ENCODE measurements at regions not wholly inside any gene's neighbourhood (a gene's known extent, or its start where the extent isn't known, plus 50 kb on each side); places are given as distances from the start of the nearest gene placed in this dataset.

- Histone ChIP-seq H3K27ac (no peak overlapping the region), H3K4me3 (no peak overlapping the region), H3K36me3 (no peaks in the 10 kb centered on the region), H3K4me1 (no peaks in the 10 kb centered on the region), H3K27me3 (no peaks in the 10 kb centered on the region), H3K9me3 (peaks cover 6 to 9% of the 10 kb centered on the region in 2 donors)
- intact Hi-C loops (cut with DNase I; ENCODE audit: low total_unique reads): no loop called here
- no peak for DNase-seq (ENCODE audit: low spot score in 2 of 2)
- TF ChIP-seq, protein P1, sequence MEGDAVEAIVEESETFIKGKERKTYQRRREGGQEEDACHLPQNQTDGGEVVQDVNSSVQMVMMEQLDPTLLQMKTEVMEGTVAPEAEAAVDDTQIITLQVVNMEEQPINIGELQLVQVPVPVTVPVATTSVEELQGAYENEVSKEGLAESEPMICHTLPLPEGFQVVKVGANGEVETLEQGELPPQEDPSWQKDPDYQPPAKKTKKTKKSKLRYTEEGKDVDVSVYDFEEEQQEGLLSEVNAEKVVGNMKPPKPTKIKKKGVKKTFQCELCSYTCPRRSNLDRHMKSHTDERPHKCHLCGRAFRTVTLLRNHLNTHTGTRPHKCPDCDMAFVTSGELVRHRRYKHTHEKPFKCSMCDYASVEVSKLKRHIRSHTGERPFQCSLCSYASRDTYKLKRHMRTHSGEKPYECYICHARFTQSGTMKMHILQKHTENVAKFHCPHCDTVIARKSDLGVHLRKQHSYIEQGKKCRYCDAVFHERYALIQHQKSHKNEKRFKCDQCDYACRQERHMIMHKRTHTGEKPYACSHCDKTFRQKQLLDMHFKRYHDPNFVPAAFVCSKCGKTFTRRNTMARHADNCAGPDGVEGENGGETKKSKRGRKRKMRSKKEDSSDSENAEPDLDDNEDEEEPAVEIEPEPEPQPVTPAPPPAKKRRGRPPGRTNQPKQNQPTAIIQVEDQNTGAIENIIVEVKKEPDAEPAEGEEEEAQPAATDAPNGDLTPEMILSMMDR (IDR thresholded peaks at IDR 0.05): no peak
- no peak for TF ChIP-seq POLR2A (IDR thresholded peaks at IDR 0.05)
- no peak for TF ChIP-seq POLR2AphosphoS5 (IDR thresholded peaks at IDR 0.05)
Measured at GRCh38 chr7:153002572-153002971, 243.0 kb downstream of the ACTR3B start.

- no peak for DNase-seq (ENCODE audit: low spot score in 2 of 2)
- Histone ChIP-seq H3K27me3 (no peaks in the 10 kb centered on the region), H3K4me1 (no peaks in the 10 kb centered on the region), H3K9me3 (peaks cover 6 to 9% of the 10 kb centered on the region in 2 donors), H3K27ac (no peak overlapping the region), H3K4me3 (no peak overlapping the region), H3K36me3 (no peaks in the 10 kb centered on the region)
- intact Hi-C loops (cut with DNase I; ENCODE audit: low total_unique reads): no loop called here
- TF ChIP-seq POLR2AphosphoS5 (IDR thresholded peaks at IDR 0.05) (no peak), POLR2A (IDR thresholded peaks at IDR 0.05) (no peak)
- TF ChIP-seq, protein P1 (IDR thresholded peaks at IDR 0.05): no peak
Measured at GRCh38 chr7:153004341-153004740, 244.8 kb downstream of the ACTR3B start.

DNA sequence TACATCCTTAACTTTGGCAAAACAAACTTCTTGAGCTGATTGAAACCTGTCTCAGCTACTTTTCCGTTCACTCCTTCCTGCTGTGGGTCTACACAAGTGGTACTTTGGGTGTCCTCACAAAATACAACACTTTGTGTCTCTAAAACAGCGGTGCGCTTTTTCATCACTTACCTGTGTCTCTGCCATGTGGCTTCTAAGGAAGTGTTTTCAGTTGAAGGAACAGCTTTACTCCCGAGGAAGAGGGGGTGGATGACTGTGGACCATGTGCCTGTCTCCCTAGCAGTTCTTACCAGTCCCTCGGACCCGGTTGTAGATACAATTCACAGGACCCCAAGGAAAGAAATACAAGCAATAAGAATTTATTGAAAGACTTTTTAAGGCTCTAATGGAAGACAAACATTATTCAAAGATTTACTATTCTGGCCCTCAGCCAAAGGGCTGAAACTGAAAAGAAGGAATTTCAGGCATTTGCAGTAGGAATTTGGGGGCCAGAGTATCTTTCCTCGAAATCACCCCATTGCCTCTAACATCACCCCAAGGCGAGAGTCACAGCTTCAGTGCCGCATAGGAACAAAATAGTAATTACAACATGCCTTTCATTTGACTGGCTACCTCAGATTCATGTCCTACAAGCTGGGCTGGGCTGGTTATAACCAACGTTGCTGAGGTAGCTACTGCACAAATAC, 246.3 kb downstream of the ACTR3B start:
- Histone ChIP-seq H3K4me1 (no peaks in the 10 kb centered on the region), H3K36me3 (no peaks in the 10 kb centered on the region), H3K4me3 (no peak overlapping the region), H3K27me3 (no peaks in the 10 kb centered on the region), H3K27ac (no peak overlapping the region), H3K9me3 (peaks cover 1 to 3% of the 10 kb centered on the region in 2 donors)
- no peak for DNase-seq (ENCODE audit: low spot score in 2 of 2)
- intact Hi-C loops (cut with DNase I; ENCODE audit: low total_unique reads): no loop called here
- no peak for TF ChIP-seq POLR2A (IDR thresholded peaks at IDR 0.05)
- TF ChIP-seq POLR2AphosphoS5 (IDR thresholded peaks at IDR 0.05): no peak
- TF ChIP-seq, protein P1 (IDR thresholded peaks at IDR 0.05): no peak

DNA sequence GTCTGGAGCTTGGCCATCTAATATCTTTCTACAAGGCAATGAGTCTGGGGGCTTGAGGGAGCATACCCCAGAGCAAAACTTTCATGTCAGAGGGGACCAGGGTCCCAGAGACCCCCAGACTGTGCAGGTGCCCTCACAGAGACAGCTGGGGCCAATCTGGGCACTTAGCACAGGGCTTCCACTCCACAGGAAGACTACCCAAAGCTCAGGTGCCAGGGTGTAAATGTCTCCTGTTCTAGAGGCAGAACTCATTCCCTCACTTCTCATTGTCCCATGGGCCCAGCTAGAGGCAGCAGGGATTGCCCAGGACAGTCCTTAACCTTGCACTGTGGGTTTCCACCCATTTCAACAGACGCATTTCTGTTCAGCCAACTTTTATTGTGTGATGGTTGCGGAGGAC, 246.9 kb downstream of the ACTR3B start:
- H3K4me3 ChIP-seq: no peak overlapping the region
- no peak overlapping the region for H3K27ac ChIP-seq
- intact Hi-C loops (cut with DNase I; ENCODE audit: low total_unique reads): no loop called here
- no peaks in the 10 kb centered on the region for H3K4me1 ChIP-seq
- H3K27me3 ChIP-seq: no peaks in the 10 kb centered on the region
- H3K9me3 ChIP-seq: no peaks in the 10 kb centered on the region
- H3K36me3 ChIP-seq: no peaks in the 10 kb centered on the region
- DNase-seq (ENCODE audit: low spot score in 2 of 2): no peak
- TF ChIP-seq POLR2AphosphoS5 (IDR thresholded peaks at IDR 0.05) (no peak), POLR2A (IDR thresholded peaks at IDR 0.05) (no peak)
- TF ChIP-seq, protein P1 (IDR thresholded peaks at IDR 0.05): no peak

- DNase-seq (ENCODE audit: low spot score in 2 of 2): no peak
- TF ChIP-seq POLR2A (IDR thresholded peaks at IDR 0.05) (no peak), POLR2AphosphoS5 (IDR thresholded peaks at IDR 0.05) (no peak)
- TF ChIP-seq, protein P1 (IDR thresholded peaks at IDR 0.05): no peak
Measured at GRCh38 chr7:153006911-153007310, 247.4 kb downstream of the ACTR3B start.

More at GRCh38 chr7:153006911-153007310, 247.4 kb downstream of the ACTR3B start:
- Histone ChIP-seq H3K9me3 (no peaks in the 10 kb centered on the region), H3K4me3 (no peak overlapping the region), H3K4me1 (no peaks in the 10 kb centered on the region), H3K27me3 (no peaks in the 10 kb centered on the region), H3K27ac (no peak overlapping the region), H3K36me3 (no peaks in the 10 kb centered on the region)
- intact Hi-C loops (cut with DNase I; ENCODE audit: low total_unique reads): no loop called here
